A673 (cell line): ENCODE measurements at regions not wholly inside any gene's neighbourhood (a gene's known extent, or its start where the extent isn't known, plus 50 kb on each side); places are given as distances from the start of the nearest gene placed in this dataset.

Source experiments
- BruUV-seq: library from RNA; stranded (reverse); fragments of 400-500 nt; replicated peaks from 2 replicates; lab custom pipeline; 2021; lab: Mats Ljungman, UMichigan
- CTCF ChIA-PET: fragments of 300-600 bp; sonication (Branson Sonifier 250); formaldehyde crosslinking; loops from one replicate; lab custom pipeline; 2022; ENCODE audit warnings: antibody characterized with exemption; lab: Charles Lee
- POLR2A ChIA-PET: fragments of 300-600 bp; sonication (Branson Sonifier 250); formaldehyde crosslinking; loops from one replicate; lab custom pipeline; 2022; ENCODE audit warnings: antibody characterized with exemption; ENCODE audit not compliant: low non-redundant PET; lab: Charles Lee
- DNase-seq: peaks from one replicate; pipeline ENCODE4 v3.0.0-alpha.2; 2015; ENCODE audit warnings: low spot score
- H3K27ac ChIP-seq: fragments of 200-600 bp; sonication (generic); 2 replicates; pipeline ENCODE4 v1.5.1; 2016; ENCODE audit warnings: mixed run types, low read depth, mild to moderate bottlenecking, mixed read lengths, antibody characterized with exemption, low read length; ENCODE audit not compliant: poor library complexity, severe bottlenecking
- H3K27me3 ChIP-seq: fragments of 200-600 bp; sonication (generic); replicated peaks from 2 replicates; pipeline ENCODE4 v1.6.1; 2017; ENCODE audit warnings: mixed run types, low read depth, mild to moderate bottlenecking, mixed read lengths, antibody characterized with exemption, low read length; ENCODE audit not compliant: insufficient read depth, poor library complexity
- H3K36me3 ChIP-seq: fragments of 200-600 bp; sonication (generic); 2 replicates; pipeline ENCODE4 v1.6.1; 2016; ENCODE audit warnings: mixed run types, mild to moderate bottlenecking, mixed read lengths, antibody characterized with exemption, low read length; ENCODE audit not compliant: insufficient read depth, poor library complexity, severe bottlenecking
- H3K4me1 ChIP-seq: fragments of 200-600 bp; sonication (generic); 2 replicates; pipeline ENCODE4 v1.6.1; 2017; ENCODE audit warnings: mixed run types, mild to moderate bottlenecking, mixed read lengths, antibody characterized with exemption, low read length; ENCODE audit not compliant: insufficient read depth, poor library complexity, severe bottlenecking
- H3K4me3 ChIP-seq: fragments of 200-600 bp; sonication (generic); 2 replicates; pipeline ENCODE4 v1.5.1; 2016; ENCODE audit warnings: low read depth, mixed run types, mild to moderate bottlenecking, mixed read lengths, low read length; ENCODE audit not compliant: poor library complexity, severe bottlenecking
- H3K9me3 ChIP-seq: fragments of 200-600 bp; sonication (generic); 2 replicates; pipeline ENCODE4 v1.6.1; 2016; ENCODE audit warnings: mixed run types, low read depth, mild to moderate bottlenecking, mixed read lengths, antibody characterized with exemption, low read length; ENCODE audit not compliant: poor library complexity, severe bottlenecking
- EZH2 ChIP-seq: fragments of 200-600 bp; sonication (generic); IDR thresholded peaks from 2 replicates; pipeline ENCODE4 v1.6.1; 2017; ENCODE audit warnings: borderline replicate concordance, low read depth, mild to moderate bottlenecking, mixed read lengths, antibody characterized with exemption, low read length; ENCODE audit not compliant: poor library complexity, severe bottlenecking
- intact Hi-C: fragments of 100-400 bp; cut with micrococcal nuclease; formaldehyde crosslinking; loops from one replicate; pipeline ENCODE4 v1.10.0; 2022; ENCODE audit not compliant: unreplicated experiment
- TF ChIP-seq, protein P1 (sequence below): fragments of 300-800, 200-600 bp; sonication (generic); conservative IDR thresholded peaks from 2 replicates; pipeline ENCODE4 v1.5.1; 2017; ENCODE audit warnings: low read depth, mild to moderate bottlenecking, antibody characterized with exemption, low read length, moderate library complexity, mixed read lengths

DNA sequence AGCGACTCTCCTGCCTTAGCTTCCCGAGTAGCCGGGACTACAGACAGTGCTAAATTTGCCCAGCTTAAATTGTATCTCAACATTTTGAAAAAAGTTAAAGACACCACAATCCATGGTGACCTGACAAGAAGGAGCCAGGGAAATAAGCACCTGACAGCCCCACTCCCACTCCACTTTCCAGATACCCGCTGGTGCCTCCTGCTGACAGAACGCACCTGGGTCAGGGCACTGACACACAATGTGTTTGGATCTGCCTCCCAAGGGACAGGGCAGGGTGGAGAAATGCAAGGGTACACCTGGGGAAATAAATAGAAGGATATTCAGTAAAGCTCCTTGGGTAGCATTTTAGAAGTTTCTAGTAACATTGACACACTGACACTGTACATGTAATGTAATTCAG, 58.9 kb upstream of the OPN4 start:
- H3K27me3 ChIP-seq = no peaks in the 10 kb centered on the region
- no peaks in the 10 kb centered on the region for H3K9me3 ChIP-seq
- intact Hi-C loops = no loop called here
- peaks cover 13% of the 10 kb centered on the region for H3K4me1 ChIP-seq
- no peak for DNase-seq
- TF ChIP-seq, protein P1, sequence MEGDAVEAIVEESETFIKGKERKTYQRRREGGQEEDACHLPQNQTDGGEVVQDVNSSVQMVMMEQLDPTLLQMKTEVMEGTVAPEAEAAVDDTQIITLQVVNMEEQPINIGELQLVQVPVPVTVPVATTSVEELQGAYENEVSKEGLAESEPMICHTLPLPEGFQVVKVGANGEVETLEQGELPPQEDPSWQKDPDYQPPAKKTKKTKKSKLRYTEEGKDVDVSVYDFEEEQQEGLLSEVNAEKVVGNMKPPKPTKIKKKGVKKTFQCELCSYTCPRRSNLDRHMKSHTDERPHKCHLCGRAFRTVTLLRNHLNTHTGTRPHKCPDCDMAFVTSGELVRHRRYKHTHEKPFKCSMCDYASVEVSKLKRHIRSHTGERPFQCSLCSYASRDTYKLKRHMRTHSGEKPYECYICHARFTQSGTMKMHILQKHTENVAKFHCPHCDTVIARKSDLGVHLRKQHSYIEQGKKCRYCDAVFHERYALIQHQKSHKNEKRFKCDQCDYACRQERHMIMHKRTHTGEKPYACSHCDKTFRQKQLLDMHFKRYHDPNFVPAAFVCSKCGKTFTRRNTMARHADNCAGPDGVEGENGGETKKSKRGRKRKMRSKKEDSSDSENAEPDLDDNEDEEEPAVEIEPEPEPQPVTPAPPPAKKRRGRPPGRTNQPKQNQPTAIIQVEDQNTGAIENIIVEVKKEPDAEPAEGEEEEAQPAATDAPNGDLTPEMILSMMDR = no peak
- TF ChIP-seq EZH2 = no peak
- CTCF ChIA-PET = interaction anchor here (1.2 kb wide), 1 partner anchor 10 kb away, joined by 5 read pairs; no protein-coding TSS in a partner anchor
- no TSS peak for BruUV-seq
- no peak overlapping the region for H3K4me3 ChIP-seq
- POLR2A ChIA-PET = no interaction called here
- no peak overlapping the region for H3K27ac ChIP-seq
- no peaks in the 10 kb centered on the region for H3K36me3 ChIP-seq

DNA sequence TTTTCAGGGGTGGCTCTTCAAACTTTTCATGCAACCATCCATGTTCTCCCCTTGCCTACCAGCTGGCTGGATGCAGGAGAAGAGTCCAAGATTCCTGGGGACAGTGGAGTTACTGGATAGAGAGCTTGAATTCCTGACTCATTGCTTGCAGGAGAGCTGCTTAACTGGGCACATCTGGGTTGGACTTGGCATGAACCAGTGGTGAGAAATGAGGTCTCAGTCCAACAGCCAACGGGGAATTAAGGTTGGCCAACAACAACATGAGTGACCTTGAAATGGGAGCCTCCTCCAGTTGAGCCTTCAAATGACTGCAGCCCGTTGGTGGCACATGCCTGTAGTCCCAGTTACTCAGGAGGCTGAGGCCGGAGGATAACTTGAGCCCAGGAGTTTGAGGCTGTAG, 58.1 kb upstream of the OPN4 start:
- ChIA-PET POLR2A (no interaction called here), CTCF (interaction anchor here (1.2 kb wide), 1 partner anchor 11 kb away, joined by 5 read pairs; no protein-coding TSS in a partner anchor)
- intact Hi-C loops = no loop called here
- Histone ChIP-seq H3K9me3 (no peaks in the 10 kb centered on the region), H3K27ac (no peak overlapping the region), H3K4me1 (peaks cover 14% of the 10 kb centered on the region), H3K27me3 (no peaks in the 10 kb centered on the region), H3K4me3 (no peak overlapping the region), H3K36me3 (no peaks in the 10 kb centered on the region)
- DNase-seq = no peak
- TF ChIP-seq EZH2 = no peak
- TF ChIP-seq, protein P1 = no peak
- no TSS peak for BruUV-seq

DNA sequence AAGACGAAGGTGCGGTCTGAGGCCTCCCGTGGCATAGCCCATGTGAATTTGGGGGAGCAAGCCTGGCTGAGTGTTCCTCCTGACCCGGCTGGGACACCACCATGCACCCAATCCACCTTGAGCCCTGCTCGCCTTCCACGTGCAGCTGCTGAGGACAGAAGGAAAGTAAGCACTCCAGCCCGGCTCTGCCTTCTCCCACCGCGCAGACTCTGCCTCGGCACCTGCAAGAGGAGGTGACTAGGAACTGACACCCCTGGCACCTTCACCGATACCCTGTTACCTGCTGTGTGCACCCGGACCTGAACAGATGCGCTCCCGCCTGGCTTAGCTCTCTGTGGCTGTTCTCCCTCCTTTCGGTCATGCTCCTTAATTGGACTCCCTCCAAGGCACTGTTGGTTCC, 57.0 kb upstream of the OPN4 start:
- POLR2A ChIA-PET = no interaction called here
- no peaks in the 10 kb centered on the region for H3K9me3 ChIP-seq
- CTCF ChIA-PET = no interaction called here
- no TSS peak for BruUV-seq
- no peaks in the 10 kb centered on the region for H3K36me3 ChIP-seq
- intact Hi-C loops = no loop called here
- no peak overlapping the region for H3K4me3 ChIP-seq
- DNase-seq = no peak
- no peak overlapping the region for H3K27ac ChIP-seq
- H3K27me3 ChIP-seq = no peaks in the 10 kb centered on the region
- no peak for TF ChIP-seq EZH2
- TF ChIP-seq, protein P1 = no peak
- H3K4me1 ChIP-seq = peaks cover 14% of the 10 kb centered on the region
